ENCODE measurements at regions not wholly inside any gene's neighbourhood (a gene's known extent, or its start where the extent isn't known, plus 50 kb on each side); places are given as distances from the start of the nearest gene placed in this dataset.

DNA sequence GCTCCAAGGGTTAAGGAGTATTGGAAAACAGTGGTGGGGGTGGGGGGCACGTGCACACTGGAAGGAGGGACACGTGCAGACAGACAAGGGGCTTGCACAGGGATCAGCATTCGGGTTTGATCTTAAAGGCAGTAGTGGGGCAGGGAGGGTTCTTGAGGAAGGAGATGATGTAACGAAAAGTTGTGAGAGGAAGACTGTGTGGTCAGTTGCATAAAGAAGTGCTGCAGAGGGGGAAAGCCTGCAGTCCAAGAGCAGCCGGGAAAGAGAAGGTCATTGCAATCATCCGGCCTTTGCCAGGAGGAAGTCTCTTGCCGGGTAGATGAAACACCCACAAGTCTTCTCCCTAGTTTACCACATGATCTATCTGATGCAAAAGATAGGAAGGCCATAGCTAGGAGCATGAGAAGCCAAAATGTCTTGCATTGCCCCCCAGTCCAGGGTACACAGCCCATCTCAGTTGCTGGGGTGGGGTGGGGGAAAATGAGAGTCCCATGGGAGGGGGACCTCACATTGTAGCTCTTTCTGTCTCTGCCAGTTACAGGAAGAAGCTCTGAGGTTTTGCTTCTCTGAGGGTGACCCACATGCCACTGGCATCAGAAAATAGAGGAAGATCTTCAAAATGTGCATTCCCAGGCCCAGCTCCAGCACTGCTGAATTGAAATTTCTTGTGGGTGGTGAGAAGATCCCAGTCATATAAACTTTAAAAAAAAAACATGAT is 202.5 kb upstream of the RAB4A start:
- H3K36me3 Mint-ChIP-seq: no peaks in the 10 kb centered on the region
- peaks cover 3% of the 10 kb centered on the region for H3K9me3 Mint-ChIP-seq
- peaks cover 4% of the 10 kb centered on the region for H3K4me1 Mint-ChIP-seq
- no peak for DNase-seq (ENCODE audit: low spot score in 2 of 2)
- peaks cover 14% of the 10 kb centered on the region for H3K27me3 Mint-ChIP-seq
- H3K4me3 Mint-ChIP-seq: no peak overlapping the region
- ATAC-seq (ENCODE audit: low read depth): no peak
- H3K27ac Mint-ChIP-seq: no peak overlapping the region

DNA sequence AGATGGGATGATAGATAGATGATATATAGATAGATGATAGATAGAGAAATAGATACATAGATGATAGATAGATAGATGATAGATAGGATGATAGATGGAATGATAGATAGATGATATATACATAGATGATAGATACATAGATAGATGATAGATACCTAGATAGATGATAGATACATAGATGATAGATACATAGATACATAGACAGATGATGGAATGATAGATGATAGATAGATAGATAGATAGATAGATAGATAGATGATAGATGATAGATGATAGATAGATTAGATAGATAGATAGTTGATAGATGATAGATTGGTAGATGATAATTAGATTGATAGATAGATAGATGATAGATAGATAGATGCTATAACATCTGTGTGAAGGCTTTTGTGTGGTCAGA is 201.7 kb upstream of the RAB4A start:
- H3K9me3 Mint-ChIP-seq: peaks cover 3% of the 10 kb centered on the region
- no peak overlapping the region for H3K4me3 Mint-ChIP-seq
- peaks cover 4% of the 10 kb centered on the region for H3K4me1 Mint-ChIP-seq
- no peak overlapping the region for H3K27ac Mint-ChIP-seq
- H3K36me3 Mint-ChIP-seq: no peaks in the 10 kb centered on the region
- ATAC-seq (ENCODE audit: low read depth): no peak
- peaks cover 14% of the 10 kb centered on the region for H3K27me3 Mint-ChIP-seq
- no peak for DNase-seq (ENCODE audit: low spot score in 2 of 2)

DNA sequence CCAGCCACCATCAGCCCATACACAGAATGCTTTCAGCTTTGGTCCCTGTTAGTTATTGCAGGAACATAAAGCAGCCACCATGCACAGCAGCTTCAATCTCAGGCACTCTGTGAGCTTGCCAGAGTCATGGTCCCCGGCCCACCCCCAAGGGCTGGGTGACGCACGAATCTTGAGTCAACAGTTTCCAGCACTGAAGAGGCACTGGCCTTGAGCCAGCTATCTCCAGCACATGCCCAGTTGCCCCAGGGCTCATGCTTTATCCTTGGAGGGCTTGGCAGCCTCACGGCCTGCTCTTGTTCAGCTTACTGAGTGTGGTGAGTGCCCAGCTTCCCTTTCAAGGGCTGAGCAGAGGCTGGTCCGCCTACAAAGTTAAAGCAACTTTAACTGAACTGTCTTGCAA is 200.7 kb upstream of the RAB4A start:
- H3K36me3 Mint-ChIP-seq: no peaks in the 10 kb centered on the region

DNA sequence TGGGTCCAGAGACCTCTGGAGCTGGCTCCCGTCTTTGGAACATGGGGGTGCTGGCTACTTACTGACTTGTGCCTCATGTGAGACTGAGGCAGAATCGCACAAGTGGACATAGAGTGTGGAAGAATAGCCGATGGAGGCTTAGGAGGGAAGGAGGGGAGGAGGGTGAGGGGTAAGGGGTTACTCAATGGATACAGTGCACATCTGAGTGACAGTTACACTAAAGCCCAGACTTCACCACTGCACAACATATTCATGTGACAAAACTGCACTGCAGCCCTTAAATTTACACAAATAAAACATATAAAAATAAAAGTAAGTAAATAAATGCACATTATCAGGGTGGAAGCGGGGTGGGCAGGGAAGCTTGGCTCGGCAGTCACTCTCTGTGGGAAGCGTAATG is 197.7 kb upstream of the RAB4A start:
- H3K27ac Mint-ChIP-seq: no peak overlapping the region
- no peak overlapping the region for H3K4me3 Mint-ChIP-seq
- ATAC-seq (ENCODE audit: low read depth) (no peak), DNase-seq (ENCODE audit: low spot score in 2 of 2) (no peak)
- no peaks in the 10 kb centered on the region for H3K36me3 Mint-ChIP-seq
- H3K27me3 Mint-ChIP-seq: peaks cover 9% of the 10 kb centered on the region
- peaks cover 3% of the 10 kb centered on the region for H3K9me3 Mint-ChIP-seq
- H3K4me1 Mint-ChIP-seq: peaks cover 1% of the 10 kb centered on the region

More for the DNA sequence above, 200.7 kb upstream of the RAB4A start:
- no peak overlapping the region for H3K4me3 Mint-ChIP-seq
- H3K9me3 Mint-ChIP-seq: peaks cover 3% of the 10 kb centered on the region
- no peak overlapping the region for H3K27ac Mint-ChIP-seq
- no peak for ATAC-seq (ENCODE audit: low read depth)
- DNase-seq (ENCODE audit: low spot score in 2 of 2): no peak
- peaks cover 4% of the 10 kb centered on the region for H3K4me1 Mint-ChIP-seq
- peaks cover 10% of the 10 kb centered on the region for H3K27me3 Mint-ChIP-seq

DNA sequence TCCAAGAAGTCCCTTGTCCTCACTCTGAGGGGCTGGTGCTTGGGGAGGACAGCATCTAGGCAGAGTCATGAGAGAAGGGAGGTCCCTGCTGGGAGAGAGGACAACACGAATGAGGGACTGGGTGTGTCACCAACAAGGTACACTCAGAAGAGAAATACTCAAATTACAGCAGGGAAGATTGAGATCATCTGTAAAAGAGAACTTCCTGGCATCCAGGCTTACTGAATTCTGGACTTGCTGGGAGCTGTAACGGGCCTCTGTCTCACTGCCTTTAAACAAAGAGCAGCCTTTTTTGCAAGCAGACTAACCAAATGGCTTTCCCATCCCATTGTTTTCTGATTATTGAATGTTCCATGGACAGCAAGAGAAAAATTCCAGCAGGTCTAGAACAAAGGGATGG is 195.7 kb upstream of the RAB4A start:
- ATAC-seq (ENCODE audit: low read depth): no peak
- DNase-seq (ENCODE audit: low spot score in 2 of 2): no peak
- Mint-ChIP-seq H3K4me3 (no peak overlapping the region), H3K27ac (no peak overlapping the region), H3K9me3 (no peaks in the 10 kb centered on the region), H3K27me3 (peaks cover 8% of the 10 kb centered on the region), H3K4me1 (no peaks in the 10 kb centered on the region), H3K36me3 (no peaks in the 10 kb centered on the region)

DNA sequence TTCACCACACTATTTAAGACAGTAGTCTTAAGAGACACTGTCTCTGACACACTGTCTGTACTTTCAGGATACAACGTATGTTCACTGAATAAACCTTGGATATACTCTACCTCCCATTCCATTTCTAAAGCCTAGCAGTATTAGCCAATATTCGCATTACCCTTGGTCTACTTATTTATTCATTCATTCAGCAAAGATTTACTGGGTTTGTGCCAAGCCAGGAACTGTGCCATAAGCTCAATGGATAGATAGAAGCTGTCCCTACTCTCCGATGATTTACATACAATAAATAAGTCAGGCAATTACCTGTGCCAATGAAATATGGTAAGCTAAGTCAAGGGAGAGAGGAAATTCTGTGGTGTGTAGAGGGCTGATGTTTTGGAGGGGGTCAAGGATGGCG is 195.2 kb upstream of the RAB4A start:
- H3K9me3 Mint-ChIP-seq: no peaks in the 10 kb centered on the region
- ATAC-seq (ENCODE audit: low read depth) (no peak), DNase-seq (ENCODE audit: low spot score in 2 of 2) (no peak)
- H3K27ac Mint-ChIP-seq: no peak overlapping the region
- H3K36me3 Mint-ChIP-seq: no peaks in the 10 kb centered on the region
- H3K4me1 Mint-ChIP-seq: no peaks in the 10 kb centered on the region
- H3K27me3 Mint-ChIP-seq: peaks cover 8% of the 10 kb centered on the region
- no peak overlapping the region for H3K4me3 Mint-ChIP-seq

DNA sequence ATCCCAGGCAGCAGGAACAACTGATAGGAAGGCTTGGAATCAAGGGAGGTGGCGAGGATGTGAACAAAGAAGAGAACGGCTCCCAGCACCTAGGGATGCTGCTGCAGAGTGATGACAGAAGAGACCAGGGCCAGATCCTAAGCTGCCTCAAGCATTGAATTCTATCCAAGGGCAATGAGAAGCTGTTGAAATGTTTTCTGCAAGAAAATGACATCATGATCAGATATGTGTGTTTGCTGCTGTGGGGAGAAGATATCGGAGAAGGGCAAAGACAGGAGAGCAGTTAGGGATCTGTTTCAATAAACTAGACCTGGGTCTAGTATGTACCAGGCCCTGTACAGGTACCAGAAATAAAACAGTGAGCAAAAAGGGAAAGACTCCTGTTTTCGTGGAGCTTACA is 194.7 kb upstream of the RAB4A start:
- no peaks in the 10 kb centered on the region for H3K9me3 Mint-ChIP-seq

DNA sequence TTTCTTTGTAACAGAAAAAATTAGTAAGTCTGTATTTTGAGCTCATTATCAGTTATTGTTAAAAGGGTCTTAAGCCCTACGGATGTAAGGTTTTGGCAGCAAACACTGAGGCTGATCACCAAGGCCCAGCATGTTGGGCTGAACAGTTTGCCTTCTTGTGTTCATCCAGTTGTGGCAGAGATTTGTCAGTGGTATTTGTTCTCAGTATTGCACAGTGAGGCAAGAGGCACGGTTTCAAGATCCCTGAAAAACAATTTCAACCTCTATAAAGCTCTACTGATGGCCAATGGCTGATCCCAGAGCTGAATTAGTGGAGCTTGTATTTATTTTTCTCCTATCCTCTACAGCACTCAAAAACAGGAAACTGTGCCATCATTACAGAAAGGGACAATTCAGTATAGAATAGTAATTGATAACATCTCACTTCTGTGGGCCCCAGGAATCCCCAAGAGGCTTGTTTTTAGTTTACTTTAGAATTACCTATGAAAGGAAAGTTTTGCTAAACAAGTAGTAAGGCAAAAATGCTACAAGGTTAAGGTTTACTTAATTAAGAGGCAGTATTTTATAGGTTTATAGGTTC is 191.8 kb upstream of the RAB4A start:
- Mint-ChIP-seq H3K4me3 (no peak overlapping the region), H3K27me3 (peaks cover 9% of the 10 kb centered on the region), H3K4me1 (no peaks in the 10 kb centered on the region), H3K9me3 (peaks cover 9% of the 10 kb centered on the region), H3K36me3 (peaks cover 5% of the 10 kb centered on the region), H3K27ac (no peak overlapping the region)
- no peak for ATAC-seq (ENCODE audit: low read depth)
- no peak for DNase-seq (ENCODE audit: low spot score in 2 of 2)

More for the DNA sequence above, 194.7 kb upstream of the RAB4A start:
- peaks cover 2% of the 10 kb centered on the region for H3K36me3 Mint-ChIP-seq
- no peak overlapping the region for H3K4me3 Mint-ChIP-seq
- DNase-seq (ENCODE audit: low spot score in 2 of 2) (no peak), ATAC-seq (ENCODE audit: low read depth) (no peak)
- no peak overlapping the region for H3K27ac Mint-ChIP-seq
- H3K4me1 Mint-ChIP-seq: no peaks in the 10 kb centered on the region
- peaks cover 8% of the 10 kb centered on the region for H3K27me3 Mint-ChIP-seq

DNA sequence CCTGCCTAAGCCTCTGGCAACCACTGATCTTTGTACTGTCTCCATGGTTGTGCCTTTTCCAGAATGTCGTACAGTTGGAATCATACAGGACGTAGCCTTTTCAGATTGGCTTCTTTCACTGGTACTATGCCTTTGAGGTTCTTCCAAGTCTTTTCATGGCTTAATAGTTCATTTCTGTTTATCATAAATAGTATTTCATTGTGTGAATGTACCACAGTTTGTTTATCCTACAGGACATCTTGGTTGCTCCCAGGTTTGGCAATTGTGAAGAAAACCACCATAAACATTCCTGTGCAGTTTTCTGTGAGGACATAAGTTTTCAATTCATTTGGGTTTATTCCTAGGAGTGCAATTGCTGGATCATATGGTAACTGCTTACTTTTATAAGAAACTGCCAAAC is 190.6 kb upstream of the RAB4A start:
- ATAC-seq (ENCODE audit: low read depth): no peak
- Mint-ChIP-seq H3K27ac (no peak overlapping the region), H3K4me3 (no peak overlapping the region), H3K4me1 (no peaks in the 10 kb centered on the region), H3K27me3 (peaks cover 9% of the 10 kb centered on the region), H3K36me3 (peaks cover 5% of the 10 kb centered on the region), H3K9me3 (peaks cover 9% of the 10 kb centered on the region)
- no peak for DNase-seq (ENCODE audit: low spot score in 2 of 2)

DNA sequence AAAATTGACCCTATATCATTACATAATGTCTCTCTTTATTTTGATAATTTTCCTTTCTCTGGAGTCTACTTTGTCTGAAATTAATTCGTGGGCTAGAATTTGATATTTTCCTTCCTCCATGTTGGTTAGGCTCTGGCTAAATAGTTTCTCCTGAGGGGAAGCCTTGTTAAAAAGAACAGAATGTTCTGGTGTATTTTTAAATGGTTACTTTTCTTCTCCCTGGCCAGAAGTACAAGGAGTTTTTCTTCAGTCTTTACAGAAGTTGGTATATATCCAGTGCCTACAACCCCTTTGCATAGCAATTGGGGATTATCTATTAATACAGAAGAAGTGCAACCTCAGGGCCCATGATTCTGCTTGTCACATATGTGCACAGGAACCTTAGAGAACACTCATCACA is 185.6 kb upstream of the RAB4A start:
- no peaks in the 10 kb centered on the region for H3K4me1 Mint-ChIP-seq
- peaks cover 9% of the 10 kb centered on the region for H3K9me3 Mint-ChIP-seq
- H3K27ac Mint-ChIP-seq: no peak overlapping the region
- H3K4me3 Mint-ChIP-seq: no peak overlapping the region
- no peak for DNase-seq (ENCODE audit: low spot score in 2 of 2)
- peaks cover 5% of the 10 kb centered on the region for H3K36me3 Mint-ChIP-seq
- ATAC-seq (ENCODE audit: low read depth): no peak
- peaks cover 8% of the 10 kb centered on the region for H3K27me3 Mint-ChIP-seq

DNA sequence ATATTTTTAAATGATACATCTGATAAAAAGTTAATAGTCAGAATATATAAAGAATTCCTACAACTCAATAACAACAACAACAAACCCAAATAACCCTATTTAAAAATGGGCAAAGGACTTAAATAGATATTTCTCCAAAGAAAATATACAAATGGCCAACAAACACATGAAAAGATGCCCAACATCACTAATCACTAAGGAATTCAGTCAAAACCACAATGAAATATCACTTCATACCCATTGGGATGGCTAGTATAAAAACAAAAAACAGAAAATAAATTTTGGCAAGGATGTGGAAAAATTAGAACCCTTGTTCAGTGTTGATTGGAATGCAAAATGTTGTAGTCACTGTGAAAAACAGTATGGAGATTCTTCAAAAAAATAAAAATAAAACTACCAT is 184.8 kb upstream of the RAB4A start:
- DNase-seq (ENCODE audit: low spot score in 2 of 2): no peak
- no peak for ATAC-seq (ENCODE audit: low read depth)
- peaks cover 3% of the 10 kb centered on the region for H3K36me3 Mint-ChIP-seq
- H3K9me3 Mint-ChIP-seq: peaks cover 9% of the 10 kb centered on the region
- no peaks in the 10 kb centered on the region for H3K4me1 Mint-ChIP-seq
- H3K27me3 Mint-ChIP-seq: peaks cover 8% of the 10 kb centered on the region
- no peak overlapping the region for H3K27ac Mint-ChIP-seq
- no peak overlapping the region for H3K4me3 Mint-ChIP-seq

DNA sequence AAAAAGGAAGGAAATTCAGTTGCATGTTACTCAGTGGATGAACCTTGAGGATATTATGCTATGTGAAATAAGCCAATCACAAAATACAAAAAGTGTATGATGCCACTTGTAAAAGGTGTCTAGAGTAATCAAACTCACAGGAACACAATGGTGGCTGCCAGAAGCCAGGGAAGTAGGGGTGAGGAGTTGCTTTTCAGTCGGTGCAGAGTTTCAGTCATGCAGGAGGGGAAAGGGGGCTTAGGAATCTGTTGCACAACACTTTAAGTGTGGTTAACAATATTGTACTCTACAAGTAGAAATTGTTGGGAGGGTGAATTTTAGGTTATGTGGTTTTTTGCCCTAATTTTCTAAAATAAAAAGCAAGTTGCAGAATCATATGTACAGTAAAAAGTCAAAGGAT is 184.2 kb upstream of the RAB4A start:
- no peaks in the 10 kb centered on the region for H3K4me1 Mint-ChIP-seq
- peaks cover 7% of the 10 kb centered on the region for H3K9me3 Mint-ChIP-seq
- H3K27ac Mint-ChIP-seq: no peak overlapping the region
- DNase-seq (ENCODE audit: low spot score in 2 of 2): no peak
- H3K36me3 Mint-ChIP-seq: peaks cover 3% of the 10 kb centered on the region
- ATAC-seq (ENCODE audit: low read depth): no peak
- peaks cover 7% of the 10 kb centered on the region for H3K27me3 Mint-ChIP-seq
- no peak overlapping the region for H3K4me3 Mint-ChIP-seq

DNA sequence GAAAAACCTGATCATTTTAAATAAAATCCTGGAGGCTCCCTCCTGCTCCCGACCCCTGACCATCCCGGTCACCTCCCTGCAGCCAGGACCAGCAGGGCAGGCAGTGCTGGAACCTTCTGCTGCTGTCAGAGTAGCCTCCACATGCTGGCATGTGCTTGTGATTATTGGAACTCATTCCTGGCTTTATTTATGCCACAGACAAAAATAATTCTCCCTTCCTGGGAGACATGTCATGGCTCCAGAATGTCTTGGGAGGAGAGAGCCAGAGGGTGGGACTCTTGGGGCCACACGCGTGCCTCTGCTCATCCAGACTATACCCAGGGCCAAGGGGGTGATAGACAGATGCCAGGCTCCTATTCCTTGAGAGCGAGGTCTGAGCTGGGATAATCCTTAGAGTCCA is 183.6 kb upstream of the RAB4A start:
- H3K9me3 Mint-ChIP-seq: peaks cover 6% of the 10 kb centered on the region
- H3K4me1 Mint-ChIP-seq: peaks cover 2% of the 10 kb centered on the region
- ATAC-seq (ENCODE audit: low read depth) (no peak), DNase-seq (ENCODE audit: low spot score in 2 of 2) (no peak)
- H3K36me3 Mint-ChIP-seq: peaks cover 3% of the 10 kb centered on the region
- peaks cover 7% of the 10 kb centered on the region for H3K27me3 Mint-ChIP-seq
- H3K4me3 Mint-ChIP-seq: no peak overlapping the region
- H3K27ac Mint-ChIP-seq: no peak overlapping the region

DNA sequence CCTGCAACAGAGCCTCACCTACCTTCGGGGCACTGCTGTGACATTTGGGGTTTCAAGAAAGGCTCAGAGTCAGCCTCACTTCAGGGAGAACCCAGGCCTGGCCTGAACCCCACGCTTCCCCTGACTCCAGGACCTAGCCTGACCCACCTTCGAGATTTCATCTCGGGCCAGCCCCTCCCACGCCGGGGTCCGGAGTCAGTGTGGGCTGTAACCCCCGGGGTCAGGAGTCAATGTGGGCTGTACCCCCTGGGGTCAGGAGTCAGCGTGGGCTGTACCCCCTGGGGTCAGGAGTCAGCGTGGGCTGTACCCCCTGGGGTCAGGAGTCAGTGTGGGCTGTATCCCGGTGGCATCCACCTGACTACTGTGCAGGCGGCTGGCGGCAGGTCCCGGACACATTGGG is 183.0 kb upstream of the RAB4A start:
- no peak for ATAC-seq (ENCODE audit: low read depth)
- Mint-ChIP-seq H3K27ac (no peak overlapping the region), H3K9me3 (peaks cover under 1% of the 10 kb centered on the region), H3K4me3 (no peak overlapping the region), H3K4me1 (peaks cover 7% of the 10 kb centered on the region), H3K27me3 (peaks cover 7% of the 10 kb centered on the region), H3K36me3 (no peaks in the 10 kb centered on the region)
- no peak for DNase-seq (ENCODE audit: low spot score in 2 of 2)

DNA sequence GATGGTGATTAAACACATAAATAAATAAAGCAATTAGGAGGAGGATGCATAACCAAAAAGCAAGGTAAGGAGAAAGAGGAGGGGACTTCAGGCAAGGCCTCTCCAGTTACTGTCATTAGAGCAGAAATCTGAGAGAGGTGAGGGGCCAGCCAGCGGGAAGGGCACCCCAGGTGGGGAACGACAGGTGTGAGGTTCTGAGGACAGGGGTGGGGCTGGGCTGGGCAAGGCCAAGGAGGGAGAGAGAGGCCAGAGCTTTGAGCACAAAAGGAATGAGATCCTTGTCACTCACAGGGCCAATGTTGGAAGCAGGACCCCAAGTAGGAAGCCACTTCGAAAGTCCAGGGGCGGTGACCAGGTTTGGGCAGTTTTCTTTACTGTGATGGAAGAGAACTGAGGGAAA is 182.2 kb upstream of the RAB4A start:
- H3K9me3 Mint-ChIP-seq: no peaks in the 10 kb centered on the region
- no peak overlapping the region for H3K27ac Mint-ChIP-seq
- peaks cover 7% of the 10 kb centered on the region for H3K27me3 Mint-ChIP-seq
- no peaks in the 10 kb centered on the region for H3K36me3 Mint-ChIP-seq
- H3K4me3 Mint-ChIP-seq: no peak overlapping the region
- DNase-seq (ENCODE audit: low spot score in 2 of 2): no peak
- ATAC-seq (ENCODE audit: low read depth): no peak
- peaks cover 12% of the 10 kb centered on the region for H3K4me1 Mint-ChIP-seq
